ENCODE measurements at regions not wholly inside any gene's neighbourhood (a gene's known extent, or its start where the extent isn't known, plus 50 kb on each side); places are given as distances from the start of the nearest gene placed in this dataset.

DNA sequence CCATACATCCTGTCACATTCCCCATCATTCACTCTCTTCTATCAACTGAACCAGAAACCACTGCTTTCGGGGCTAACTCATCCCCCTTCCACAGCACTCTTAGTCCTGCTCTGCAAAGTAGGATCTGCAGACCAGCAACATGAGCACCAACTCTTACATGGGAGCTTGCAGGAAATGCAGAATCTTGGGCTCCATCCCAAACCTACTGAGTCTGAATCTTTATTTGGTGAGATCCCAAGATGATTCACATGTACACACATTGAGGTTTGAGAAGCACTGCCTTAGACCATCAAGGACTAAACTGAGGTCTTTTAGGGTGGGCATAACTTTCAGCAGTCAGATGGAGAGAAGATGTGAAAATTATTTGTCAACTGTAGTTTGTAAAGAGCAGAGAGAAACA is 235.6 kb upstream of the EPHA4 start:
- DNase-seq (ENCODE audit: low read depth) = no peak
- no peak overlapping the region for H3K4me3 ChIP-seq (ENCODE audit: low read depth, low read length)
- ChIA-PET CTCF (no interaction called here), POLR2A (no interaction called here)
- H3K36me3 ChIP-seq (ENCODE audit: control insufficient read depth, insufficient read depth, low read length) = no peaks in the 10 kb centered on the region
- TF ChIP-seq CTCF (IDR thresholded peaks at IDR 0.05; ENCODE audit: insufficient read depth, low read depth, low read length) = no peak
- H3K27me3 ChIP-seq (ENCODE audit: control insufficient read depth, insufficient read depth, low read length) = no peaks in the 10 kb centered on the region

DNA sequence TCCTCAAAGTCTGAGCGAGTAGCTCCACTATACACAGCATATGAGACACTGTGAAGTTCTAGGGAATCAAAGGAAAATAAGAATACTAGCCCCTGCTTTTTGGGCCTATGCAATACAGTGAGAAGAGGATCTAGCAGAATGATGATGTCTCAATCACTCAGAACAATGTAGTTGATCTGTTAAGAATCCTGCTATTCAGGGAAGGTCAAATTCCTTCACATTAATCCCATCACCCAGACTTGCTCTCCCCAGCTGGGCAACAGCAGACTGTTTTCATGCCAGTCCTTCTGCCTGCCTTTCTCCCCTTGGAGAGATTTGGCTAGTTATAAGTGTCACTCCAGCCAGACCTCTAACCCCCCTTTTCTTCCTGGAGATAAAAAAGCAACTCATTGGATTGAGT is 230.0 kb upstream of the EPHA4 start:
- TF ChIP-seq CTCF (IDR thresholded peaks at IDR 0.05; ENCODE audit: insufficient read depth, low read depth, low read length) = no peak
- no peak overlapping the region for H3K4me3 ChIP-seq (ENCODE audit: low read depth, low read length)
- ChIA-PET POLR2A (no interaction called here), CTCF (no interaction called here)
- H3K36me3 ChIP-seq (ENCODE audit: control insufficient read depth, insufficient read depth, low read length) = no peaks in the 10 kb centered on the region
- no peaks in the 10 kb centered on the region for H3K27me3 ChIP-seq (ENCODE audit: control insufficient read depth, insufficient read depth, low read length)
- no peak for DNase-seq (ENCODE audit: low read depth)

- Histone ChIP-seq H3K36me3 (ENCODE audit: control insufficient read depth, insufficient read depth, low read length) (no peaks in the 10 kb centered on the region), H3K4me3 (ENCODE audit: low read depth, low read length) (no peak overlapping the region), H3K27me3 (ENCODE audit: control insufficient read depth, insufficient read depth, low read length) (no peaks in the 10 kb centered on the region)
- DNase-seq (ENCODE audit: low read depth) = no peak
- CTCF ChIA-PET = no interaction called here
- no peak for TF ChIP-seq CTCF (IDR thresholded peaks at IDR 0.05; ENCODE audit: insufficient read depth, low read depth, low read length)
- POLR2A ChIA-PET = no interaction called here
These were observed 220.9 kb upstream of the EPHA4 start for GRCh38 chr2:221792971-221793521.

- H3K4me3 ChIP-seq (ENCODE audit: low read depth, low read length) = no peak overlapping the region
- no peak for TF ChIP-seq CTCF (IDR thresholded peaks at IDR 0.05; ENCODE audit: insufficient read depth, low read depth, low read length)
- no peaks in the 10 kb centered on the region for H3K36me3 ChIP-seq (ENCODE audit: control insufficient read depth, insufficient read depth, low read length)
- no peak for DNase-seq (ENCODE audit: low read depth)
- CTCF ChIA-PET = no interaction called here
- POLR2A ChIA-PET = no interaction called here
- H3K27me3 ChIP-seq (ENCODE audit: control insufficient read depth, insufficient read depth, low read length) = no peaks in the 10 kb centered on the region
These were observed 219.7 kb upstream of the EPHA4 start for GRCh38 chr2:221791844-221792243.

GRCh38 chr2:221787561-221787960 is 215.5 kb upstream of the EPHA4 start:
- DNase-seq (ENCODE audit: low read depth) = no peak
- TF ChIP-seq CTCF (IDR thresholded peaks at IDR 0.05; ENCODE audit: insufficient read depth, low read depth, low read length) = no peak
- ChIA-PET CTCF (no interaction called here), POLR2A (no interaction called here)
- Histone ChIP-seq H3K4me3 (ENCODE audit: low read depth, low read length) (no peak overlapping the region), H3K27me3 (ENCODE audit: control insufficient read depth, insufficient read depth, low read length) (no peaks in the 10 kb centered on the region), H3K36me3 (ENCODE audit: control insufficient read depth, insufficient read depth, low read length) (no peaks in the 10 kb centered on the region)

Measured in BJ (cell line).